ENCODE measurements at regions not wholly inside any gene's neighbourhood (a gene's known extent, or its start where the extent isn't known, plus 50 kb on each side); places are given as distances from the start of the nearest gene placed in this dataset.

GRCh38 chr11:13561860-13562259 lies 66.1 kb upstream of the PTH start:
- TF ChIP-seq HDAC2 (IDR thresholded peaks at IDR 0.05; ENCODE audit: borderline replicate concordance in 1 of 2, low read depth in 2 of 2, low read length in 2 of 2) (no peak), CTCF (IDR thresholded peaks at IDR 0.05; ENCODE audit: control extremely low read depth in 1 of 3, insufficient read depth in 1 of 3, low read depth in 1 of 3, low read length in 3 of 3) (no peak), POLR2A (IDR thresholded peaks at IDR 0.05; ENCODE audit: control extremely low read depth in 1 of 2, low read depth in 2 of 2, low read length in 2 of 2) (no peak)

All from H1 (cell line).